ENCODE measurements at regions not wholly inside any gene's neighbourhood (a gene's known extent, or its start where the extent isn't known, plus 50 kb on each side); places are given as distances from the start of the nearest gene placed in this dataset.

GRCh38 chr6:4703382-4703781 lies 72.8 kb upstream of the CDYL start:
- H3K36me3 ChIP-seq, result no peaks in the 10 kb centered on the region
- no peaks in the 10 kb centered on the region for H3K27me3 ChIP-seq
- peaks cover 0 to 11% (median 0%) of the 10 kb centered on the region in 3 donors for H3K9me3 ChIP-seq
- TF ChIP-seq CTCF (IDR thresholded peaks at IDR 0.05) (no peak), EP300 (IDR thresholded peaks at IDR 0.05) (no peak), POLR2AphosphoS5 (IDR thresholded peaks at IDR 0.05) (no peak), POLR2A (IDR thresholded peaks at IDR 0.05) (no peak)
- H3K27ac ChIP-seq, result no peak overlapping the region
- no peak overlapping the region for H3K4me3 ChIP-seq
- no peak for ATAC-seq
- WGBS, 2 donors (ENCODE audit: low coverage in 1 of 2), result 29 to 50% methylated on average over 2 to 3 of the region's 3 CpGs
- H3K4me1 ChIP-seq, result no peaks in the 10 kb centered on the region

- no peaks in the 10 kb centered on the region for H3K4me1 ChIP-seq
- H3K9me3 ChIP-seq, result no peaks in the 10 kb centered on the region
- no peaks in the 10 kb centered on the region for H3K36me3 ChIP-seq
- no peak overlapping the region for H3K27ac ChIP-seq
- no peak for TF ChIP-seq POLR2AphosphoS5 (IDR thresholded peaks at IDR 0.05)
- no peak for TF ChIP-seq EP300 (IDR thresholded peaks at IDR 0.05)
- no peak for TF ChIP-seq POLR2A (IDR thresholded peaks at IDR 0.05)
- TF ChIP-seq CTCF (IDR thresholded peaks at IDR 0.05), result no peak
- H3K27me3 ChIP-seq, result no peaks in the 10 kb centered on the region
- WGBS, 2 donors (ENCODE audit: low coverage in 1 of 2), result 70 to 78% methylated on average over 3 of the region's 3 CpGs
- ATAC-seq, result no peak
- no peak overlapping the region for H3K4me3 ChIP-seq
These were observed 77.1 kb upstream of the CDYL start for GRCh38 chr6:4698901-4699659.

- H3K4me1 ChIP-seq, result no peaks in the 10 kb centered on the region
- peaks cover 0 to 5% (median 0%) of the 10 kb centered on the region in 3 donors for H3K9me3 ChIP-seq
- no peak overlapping the region for H3K27ac ChIP-seq
- TF ChIP-seq CTCF (IDR thresholded peaks at IDR 0.05) (no peak), EP300 (IDR thresholded peaks at IDR 0.05) (no peak), POLR2AphosphoS5 (IDR thresholded peaks at IDR 0.05) (no peak), POLR2A (IDR thresholded peaks at IDR 0.05) (no peak)
- H3K27me3 ChIP-seq, result no peaks in the 10 kb centered on the region
- no peak overlapping the region for H3K4me3 ChIP-seq
- H3K36me3 ChIP-seq, result no peaks in the 10 kb centered on the region
- WGBS, 2 donors (ENCODE audit: low coverage in 1 of 2), result 19 to 52% methylated on average over 4 of the region's 4 CpGs
- ATAC-seq, result no peak
These were observed 82.8 kb upstream of the CDYL start for GRCh38 chr6:4693173-4693970.

- no peaks in the 10 kb centered on the region for H3K27me3 ChIP-seq
- no peaks in the 10 kb centered on the region for H3K4me1 ChIP-seq
- peaks cover 0 to 5% (median 0%) of the 10 kb centered on the region in 3 donors for H3K9me3 ChIP-seq
- TF ChIP-seq POLR2AphosphoS5 (IDR thresholded peaks at IDR 0.05) (no peak), POLR2A (IDR thresholded peaks at IDR 0.05) (no peak), EP300 (IDR thresholded peaks at IDR 0.05) (no peak), CTCF (IDR thresholded peaks at IDR 0.05) (no peak)
- H3K36me3 ChIP-seq, result no peaks in the 10 kb centered on the region
- WGBS, 2 donors (ENCODE audit: low coverage in 1 of 2), result 91 to 100% methylated on average over 3 of the region's 3 CpGs
- H3K27ac ChIP-seq, result no peak overlapping the region
- no peak overlapping the region for H3K4me3 ChIP-seq
- ATAC-seq, result no peak
These were observed 83.5 kb upstream of the CDYL start for GRCh38 chr6:4692664-4693063.

Data from gastroesophageal sphincter (tissue), 4 donors.